MG63 (cell line): ENCODE measurements at regions not wholly inside any gene's neighbourhood (a gene's known extent, or its start where the extent isn't known, plus 50 kb on each side); places are given as distances from the start of the nearest gene placed in this dataset.

Source experiments
- DNase-seq: peaks from one replicate; pipeline ENCODE4 v3.0.0-alpha.2; 2020
- H3K27me3 ChIP-seq: fragments of 250-450 bp; sonication (Bioruptor Pico); 2 replicates; pipeline ENCODE4 v1.5.1; 2020; ENCODE audit warnings: mild to moderate bottlenecking, moderate library complexity
- H3K36me3 ChIP-seq: fragments of 250-450 bp; sonication (Bioruptor Pico); 2 replicates; pipeline ENCODE4 v1.5.1; 2020; ENCODE audit warnings: mild to moderate bottlenecking, moderate library complexity
- H3K4me3 ChIP-seq: fragments of 250-450 bp; sonication (Bioruptor Pico); 2 replicates; pipeline ENCODE4 v1.5.1; 2020; ENCODE audit warnings: mild to moderate bottlenecking, moderate library complexity
- H3K9me3 ChIP-seq: fragments of 250-450 bp; sonication (Bioruptor Pico); 2 replicates; pipeline ENCODE4 v1.5.1; 2020; ENCODE audit warnings: mild to moderate bottlenecking, moderate library complexity

DNA sequence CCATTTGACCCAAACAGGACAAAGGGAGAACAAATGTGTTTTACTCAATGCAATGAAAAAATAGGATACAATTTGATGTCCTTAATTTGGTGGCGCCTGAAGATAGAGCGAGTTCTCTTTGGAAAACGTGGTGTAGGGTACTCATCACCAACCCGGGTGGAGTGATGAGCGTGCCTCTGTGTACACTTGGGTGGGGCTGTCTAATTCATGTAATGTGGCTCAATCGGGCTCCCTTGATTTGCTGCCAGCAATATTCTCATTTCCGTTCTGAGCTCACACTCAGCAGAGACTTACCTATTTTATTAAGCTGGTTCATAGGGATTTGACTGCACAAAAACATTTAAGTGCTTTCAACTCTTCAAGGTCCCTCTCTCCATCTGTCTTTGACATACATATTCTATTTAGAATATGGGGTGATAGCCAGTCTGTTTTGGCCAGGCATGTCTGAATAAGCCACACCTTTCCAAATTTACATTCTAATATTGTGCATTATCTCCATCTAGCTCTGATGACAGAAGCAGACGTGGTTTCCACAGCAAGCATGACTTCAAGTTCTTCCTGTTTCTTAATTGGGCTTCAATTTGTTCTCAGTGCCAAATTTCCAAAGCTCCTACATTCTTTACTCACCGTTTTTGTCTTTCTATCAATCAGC lies 162.5 kb downstream of the IRX2 start:
- Histone ChIP-seq H3K4me3 (no peak overlapping the region), H3K36me3 (no peaks in the 10 kb centered on the region), H3K9me3 (no peaks in the 10 kb centered on the region), H3K27me3 (no peaks in the 10 kb centered on the region; the same call in 1 of the 2 replicates)
- no peak for DNase-seq

DNA sequence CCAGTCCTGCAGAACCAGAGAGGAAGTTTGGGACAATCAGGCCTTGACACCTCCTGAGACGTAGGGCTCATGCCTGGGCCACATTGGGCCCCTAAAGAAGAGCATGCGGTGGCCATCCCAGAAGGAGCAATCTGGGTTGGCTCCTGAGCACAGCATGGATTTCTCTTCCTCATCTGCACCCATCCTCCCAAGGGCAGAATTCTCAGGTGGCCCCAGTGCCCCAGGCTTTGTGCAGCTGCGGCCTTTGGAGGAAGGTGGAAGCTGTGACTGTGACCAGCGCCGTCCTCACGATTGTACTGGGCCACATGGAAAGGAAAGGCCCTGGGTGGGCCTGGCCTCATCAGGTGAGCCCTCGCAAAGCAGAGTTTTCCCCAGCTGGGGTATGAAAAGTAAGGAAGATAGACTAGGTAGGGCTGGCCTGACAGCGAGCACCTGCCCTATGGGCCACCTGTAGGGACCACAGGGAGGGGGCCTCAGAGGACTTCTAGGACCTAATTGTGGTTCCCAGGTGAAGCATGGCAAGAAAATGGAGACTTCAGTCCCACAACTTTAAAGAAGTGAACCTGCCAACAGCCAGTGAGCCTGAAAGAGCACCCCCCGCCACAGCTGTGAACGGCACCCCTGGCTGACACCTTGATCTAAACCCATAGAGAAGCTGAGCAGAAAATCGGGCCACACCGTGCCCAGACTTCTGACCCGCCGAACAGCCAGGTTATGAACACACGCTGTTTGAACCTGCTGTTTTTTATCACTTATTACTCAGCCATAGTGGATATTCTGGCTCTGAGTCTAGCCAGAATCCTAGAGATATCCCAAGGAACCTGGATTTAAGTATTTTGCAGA lies 164.1 kb downstream of the IRX2 start:
- Histone ChIP-seq H3K36me3 (no peaks in the 10 kb centered on the region), H3K27me3 (peaks cover 2% of the 10 kb centered on the region; the same call in 1 of the 2 replicates), H3K4me3 (no peak overlapping the region), H3K9me3 (no peaks in the 10 kb centered on the region)
- no peak for DNase-seq

DNA sequence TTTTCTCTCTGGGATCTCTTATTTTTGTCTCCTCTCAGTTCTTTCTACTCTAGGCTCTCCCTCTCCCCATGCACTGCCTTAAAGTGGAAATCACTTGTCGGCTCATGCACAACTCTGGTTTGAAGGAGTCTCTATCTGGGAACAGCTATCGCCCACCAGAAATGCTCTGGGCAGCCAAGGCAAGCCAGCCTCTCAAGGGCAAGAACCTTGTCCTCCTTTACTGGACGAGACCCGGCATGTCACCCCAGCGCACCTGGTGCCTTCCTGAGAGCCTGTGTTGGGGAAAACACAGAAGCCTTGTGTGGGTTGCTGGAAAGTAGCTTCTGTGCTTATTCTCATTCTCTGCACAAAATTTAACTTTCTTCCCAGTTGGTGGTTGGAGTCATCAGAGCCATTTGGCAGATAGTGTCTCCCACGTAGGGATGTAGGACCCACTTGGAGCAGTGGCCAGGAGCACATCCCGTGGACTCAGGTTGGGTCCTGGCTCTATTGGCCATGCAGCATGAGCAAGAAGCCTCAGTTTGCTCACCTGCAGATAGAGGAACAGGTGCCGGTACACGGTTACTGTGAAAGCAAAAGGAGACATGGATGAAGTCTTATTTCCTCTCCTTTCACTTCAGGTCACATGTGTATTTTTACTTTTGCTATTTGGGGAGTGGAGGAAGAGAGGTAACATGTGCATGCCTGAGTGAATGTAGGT lies 165.3 kb downstream of the IRX2 start:
- no peak for DNase-seq
- no peak overlapping the region for H3K4me3 ChIP-seq
- H3K9me3 ChIP-seq: no peaks in the 10 kb centered on the region
- no peaks in the 10 kb centered on the region for H3K36me3 ChIP-seq
- H3K27me3 ChIP-seq: peaks cover 2% of the 10 kb centered on the region; the same call in 1 of the 2 replicates

DNA sequence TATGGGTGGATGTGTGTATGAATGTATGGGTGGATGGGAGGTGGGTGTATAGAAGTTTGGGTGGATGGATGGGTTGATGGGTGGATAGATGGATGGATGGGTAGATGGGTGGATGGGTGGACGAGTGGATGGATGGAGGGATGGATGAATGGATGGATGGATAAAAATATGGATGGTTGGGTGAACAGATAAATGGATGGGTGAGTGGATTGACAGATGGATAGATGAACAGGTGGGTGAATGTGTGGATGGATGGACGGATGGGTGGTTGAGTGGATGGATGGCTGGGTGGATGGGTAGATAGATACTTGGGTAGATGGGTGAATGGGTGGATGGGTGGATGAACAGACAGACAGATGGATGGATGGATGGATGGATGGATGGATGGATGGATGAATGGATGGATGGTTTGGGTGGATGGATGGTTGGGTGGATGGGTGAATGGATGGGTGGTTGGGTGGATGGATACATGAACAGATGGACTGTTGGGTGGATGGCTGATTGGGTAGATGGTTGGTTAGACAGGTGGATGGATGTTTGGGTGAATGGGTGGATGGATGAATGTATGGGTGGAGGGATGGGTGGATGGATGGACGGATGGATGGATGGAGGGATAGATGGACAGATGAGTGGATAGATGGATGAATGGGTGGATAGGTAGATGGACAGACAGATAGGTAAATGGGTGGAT lies 166.8 kb downstream of the IRX2 start:
- Histone ChIP-seq H3K27me3 (peaks cover 2% of the 10 kb centered on the region; the same call in 1 of the 2 replicates), H3K4me3 (no peak overlapping the region), H3K9me3 (no peaks in the 10 kb centered on the region), H3K36me3 (no peaks in the 10 kb centered on the region)
- DNase-seq: no peak

DNA sequence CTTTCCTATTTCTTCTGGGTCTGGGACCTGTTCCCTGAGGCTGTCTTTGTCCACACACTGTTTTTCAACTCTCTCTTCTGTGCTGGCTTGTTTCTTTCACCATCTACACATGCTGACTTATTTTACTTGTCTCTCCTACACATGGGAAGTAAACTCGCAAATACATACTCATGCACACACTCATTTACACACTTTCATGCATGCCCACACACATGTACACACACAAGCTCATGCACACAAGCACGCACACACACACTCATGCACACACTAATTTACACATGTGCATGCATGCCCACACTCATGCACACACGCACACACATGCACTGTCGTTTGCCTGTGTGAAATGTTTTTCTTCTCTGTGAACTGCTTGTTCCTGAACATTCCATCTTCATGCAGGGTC lies 169.0 kb downstream of the IRX2 start:
- no peaks in the 10 kb centered on the region for H3K9me3 ChIP-seq

DNA sequence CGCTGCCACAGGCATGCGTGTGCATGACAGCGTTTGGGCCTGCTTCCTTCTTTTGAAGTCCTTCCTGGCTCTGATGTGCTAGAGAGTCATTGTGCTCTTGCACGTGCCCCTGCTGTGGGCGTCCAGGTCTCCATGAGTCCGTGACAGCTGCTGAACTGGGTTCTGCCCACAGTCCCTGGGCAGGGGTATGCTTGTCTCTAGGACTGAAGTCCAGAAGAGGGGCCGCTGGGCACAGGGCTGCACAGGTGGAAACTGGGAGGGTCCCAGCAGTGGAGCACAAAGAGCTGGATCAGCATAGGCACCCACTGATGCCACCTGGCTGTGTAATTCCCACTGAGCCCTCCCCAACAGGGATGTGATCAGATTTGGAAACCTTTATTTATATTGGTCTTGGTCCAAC lies 169.4 kb downstream of the IRX2 start:
- Histone ChIP-seq H3K9me3 (no peaks in the 10 kb centered on the region), H3K36me3 (no peaks in the 10 kb centered on the region), H3K4me3 (no peak overlapping the region), H3K27me3 (0 out of 2 replicates have a peak, but pooled peaks cover 2% of the 10 kb centered on the region)
- no peak for DNase-seq

More for the DNA sequence above, 169.0 kb downstream of the IRX2 start:
- Histone ChIP-seq H3K4me3 (no peak overlapping the region), H3K27me3 (peaks cover 2% of the 10 kb centered on the region; the same call in 1 of the 2 replicates), H3K36me3 (no peaks in the 10 kb centered on the region)
- no peak for DNase-seq

DNA sequence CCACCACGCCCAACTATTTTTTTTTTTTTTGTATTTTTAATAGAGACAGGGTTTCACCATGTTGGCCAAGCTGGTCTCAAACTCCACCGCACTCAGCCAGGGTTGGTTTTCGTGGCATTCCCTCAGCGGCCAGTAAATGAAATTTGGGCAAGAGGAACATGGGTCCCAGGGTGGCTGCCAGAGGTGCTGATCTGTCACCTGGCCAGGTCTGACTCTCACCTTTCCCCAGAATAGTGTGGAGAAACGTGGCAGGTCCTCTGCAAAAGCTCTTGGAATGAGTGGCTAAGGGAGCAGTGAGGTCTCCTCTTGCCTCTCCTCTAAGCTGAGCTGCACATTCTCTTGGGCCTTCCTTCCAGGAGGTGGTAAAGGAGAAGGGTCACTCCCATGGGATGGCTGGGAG lies 170.1 kb downstream of the IRX2 start:
- H3K9me3 ChIP-seq: no peaks in the 10 kb centered on the region
- DNase-seq: no peak
- 0 out of 2 replicates have a peak, but pooled peaks cover 2% of the 10 kb centered on the region for H3K27me3 ChIP-seq
- no peaks in the 10 kb centered on the region for H3K36me3 ChIP-seq
- H3K4me3 ChIP-seq: no peak overlapping the region

DNA sequence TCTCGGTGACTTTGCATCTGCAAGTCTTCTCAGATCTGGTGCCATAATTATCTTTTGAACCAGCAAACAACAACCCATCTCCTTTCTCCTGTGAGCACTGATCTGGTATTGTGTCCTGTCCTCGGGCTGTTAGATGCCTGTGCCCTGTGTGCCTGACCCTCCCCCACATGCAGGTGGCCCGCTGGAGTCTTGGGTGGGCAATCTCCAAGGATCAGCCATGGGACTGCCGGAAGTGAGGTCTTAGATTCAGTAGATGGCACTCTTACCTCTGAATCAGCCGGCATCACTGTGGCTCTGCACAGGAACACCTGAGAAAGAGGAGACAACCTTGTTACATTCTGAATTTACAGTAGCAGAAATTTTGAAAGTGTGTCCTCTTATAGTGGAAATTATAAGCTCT lies 172.4 kb downstream of the IRX2 start:
- Histone ChIP-seq H3K36me3 (no peaks in the 10 kb centered on the region), H3K9me3 (no peaks in the 10 kb centered on the region), H3K4me3 (no peak overlapping the region), H3K27me3 (0 out of 2 replicates have a peak, but pooled peaks cover 2% of the 10 kb centered on the region)
- no peak for DNase-seq

DNA sequence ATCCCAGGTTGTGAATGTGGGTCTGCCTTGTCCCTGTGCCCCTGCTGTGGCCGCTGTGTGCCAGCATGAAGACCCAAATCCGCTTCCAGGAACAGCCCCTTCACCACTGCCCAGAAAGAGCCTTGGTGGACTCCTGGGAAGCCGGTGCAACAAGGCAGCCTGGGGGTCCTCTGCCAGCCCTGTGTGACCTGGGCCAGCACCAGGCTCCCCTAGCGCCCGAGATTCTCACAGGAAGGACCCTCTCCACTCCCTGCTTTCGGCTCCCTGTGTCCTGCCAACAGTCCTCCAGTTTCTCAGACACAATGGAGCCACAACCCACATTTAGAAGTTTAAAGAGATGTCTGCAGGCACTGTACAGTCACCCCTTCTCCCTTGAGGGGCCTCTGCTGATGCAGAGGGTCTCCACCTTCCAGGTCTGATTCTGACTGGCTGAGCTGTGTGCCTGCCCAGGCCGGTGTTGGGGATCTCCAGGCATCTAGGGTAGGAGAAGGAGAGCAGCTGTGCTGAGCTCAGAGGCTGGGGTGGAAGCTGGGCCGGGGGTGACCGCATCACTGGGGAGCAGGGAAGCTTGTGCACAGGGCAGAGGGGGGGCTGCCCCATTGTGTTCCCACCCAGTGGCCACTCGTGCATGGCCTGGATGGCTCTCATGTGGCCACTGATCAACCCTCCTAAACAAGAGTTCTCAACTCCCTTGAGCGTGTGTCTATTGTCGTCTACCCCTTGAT lies 174.0 kb downstream of the IRX2 start:
- H3K4me3 ChIP-seq: no peak overlapping the region
- DNase-seq: no peak
- H3K36me3 ChIP-seq: no peaks in the 10 kb centered on the region
- no peaks in the 10 kb centered on the region; the same call in 1 of the 2 replicates for H3K27me3 ChIP-seq
- H3K9me3 ChIP-seq: no peaks in the 10 kb centered on the region

DNA sequence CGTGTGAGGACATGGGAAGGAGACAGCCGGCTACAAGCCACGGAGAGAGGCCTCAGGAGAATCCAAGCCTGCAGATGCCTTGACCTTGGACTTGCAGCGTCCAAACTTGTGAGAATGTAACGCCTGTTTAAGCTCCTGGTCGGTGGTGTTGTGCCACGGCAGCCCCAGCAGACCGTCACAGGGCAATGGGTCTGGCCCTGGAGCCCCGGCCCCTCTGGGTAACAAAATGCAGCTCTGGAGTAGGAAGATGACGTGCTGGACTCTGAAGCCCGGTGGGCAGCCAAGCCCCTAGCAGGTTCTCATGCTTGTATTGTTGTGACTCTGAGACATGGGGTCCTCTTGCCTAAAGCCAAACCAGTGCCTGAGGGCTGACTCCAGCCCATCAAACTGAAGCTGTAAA lies 174.7 kb downstream of the IRX2 start:
- no peak for DNase-seq
- Histone ChIP-seq H3K36me3 (no peaks in the 10 kb centered on the region), H3K27me3 (peaks cover 2% of the 10 kb centered on the region), H3K9me3 (no peaks in the 10 kb centered on the region), H3K4me3 (no peak overlapping the region)

DNA sequence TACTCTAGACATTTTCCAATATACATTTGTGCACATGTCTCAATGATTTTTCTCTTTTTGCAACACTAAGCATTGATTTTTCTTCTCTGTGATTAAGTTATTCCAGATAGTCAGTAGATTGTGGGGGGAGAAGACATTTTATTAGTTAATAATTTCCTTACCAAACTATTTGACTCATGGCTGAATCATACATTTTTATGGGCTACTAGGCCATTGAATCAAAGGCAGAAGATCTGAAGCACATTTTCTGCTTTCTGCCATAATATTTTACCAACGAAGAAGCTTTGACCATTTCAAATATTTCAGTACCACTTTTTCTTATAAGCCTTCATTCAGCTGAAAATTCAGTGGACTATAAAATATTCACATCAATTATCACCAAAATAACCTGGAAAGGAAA lies 175.6 kb downstream of the IRX2 start:
- no peak for DNase-seq

DNA sequence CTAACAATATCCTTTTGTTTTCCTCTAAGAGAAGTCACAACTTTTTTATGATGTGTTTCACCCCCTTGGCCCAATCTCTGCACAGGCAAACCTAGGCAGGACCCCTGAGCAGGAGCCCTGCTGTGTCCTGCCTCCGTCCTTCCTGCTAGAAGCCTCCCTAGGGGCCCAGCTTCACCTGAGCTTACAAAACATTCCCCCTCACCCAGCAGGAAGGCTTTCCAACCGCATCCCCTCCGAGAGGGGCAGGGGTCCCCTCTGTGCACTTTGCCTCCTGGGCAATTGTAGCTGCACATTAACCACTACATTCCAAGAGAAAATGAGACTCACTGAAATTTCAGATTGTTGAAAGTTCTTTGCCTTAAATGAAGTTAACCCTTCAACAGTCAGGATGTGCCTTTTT lies 176.2 kb downstream of the IRX2 start:
- Histone ChIP-seq H3K4me3 (no peak overlapping the region), H3K9me3 (no peaks in the 10 kb centered on the region), H3K27me3 (peaks cover 2% of the 10 kb centered on the region), H3K36me3 (no peaks in the 10 kb centered on the region)
- no peak for DNase-seq

More for the DNA sequence above, 175.6 kb downstream of the IRX2 start:
- Histone ChIP-seq H3K4me3 (no peak overlapping the region), H3K36me3 (no peaks in the 10 kb centered on the region), H3K9me3 (no peaks in the 10 kb centered on the region), H3K27me3 (peaks cover 2% of the 10 kb centered on the region)

DNA sequence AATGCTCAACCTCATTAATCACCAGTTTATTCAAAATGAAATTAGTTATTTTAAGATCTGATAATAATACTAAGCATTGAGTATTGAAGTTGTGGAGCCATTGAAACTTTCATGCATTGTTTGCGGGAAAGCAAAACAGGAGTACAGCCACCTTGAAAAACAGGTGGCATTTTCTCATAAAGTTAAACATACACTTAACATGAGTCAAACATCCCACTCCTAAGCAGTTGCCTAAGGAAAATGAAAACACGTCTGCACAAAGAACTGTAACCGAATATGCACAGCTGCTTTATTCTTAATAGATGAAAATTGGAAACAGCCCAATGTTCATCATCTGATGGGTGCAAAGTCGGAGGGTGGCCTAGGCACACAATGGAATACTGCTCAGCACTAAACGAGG lies 177.3 kb downstream of the IRX2 start:
- Histone ChIP-seq H3K4me3 (no peak overlapping the region), H3K9me3 (no peaks in the 10 kb centered on the region), H3K27me3 (peaks cover 2% of the 10 kb centered on the region), H3K36me3 (no peaks in the 10 kb centered on the region)
- no peak for DNase-seq

DNA sequence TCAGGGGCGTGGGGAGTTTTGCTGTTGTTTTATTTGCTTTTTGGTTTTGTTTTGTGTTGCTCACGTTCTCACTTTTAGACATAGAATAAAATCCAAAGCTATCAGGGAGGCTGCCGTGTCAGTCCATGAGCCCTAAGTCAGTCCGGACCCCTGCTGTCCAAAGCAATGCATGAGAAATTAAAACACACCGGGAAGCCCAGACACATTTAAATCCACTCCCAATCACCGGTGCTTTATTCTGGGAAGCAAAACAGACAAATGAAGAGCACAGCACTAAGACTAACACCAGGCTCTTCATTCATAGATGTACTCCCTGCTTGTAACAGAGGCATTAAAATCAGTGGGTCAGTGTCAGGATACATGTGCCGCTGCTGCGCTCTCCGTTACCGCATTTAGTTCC lies 180.9 kb downstream of the IRX2 start:
- DNase-seq: no peak
- Histone ChIP-seq H3K27me3 (peaks cover 5% of the 10 kb centered on the region), H3K9me3 (no peaks in the 10 kb centered on the region), H3K36me3 (no peaks in the 10 kb centered on the region), H3K4me3 (no peak overlapping the region)

DNA sequence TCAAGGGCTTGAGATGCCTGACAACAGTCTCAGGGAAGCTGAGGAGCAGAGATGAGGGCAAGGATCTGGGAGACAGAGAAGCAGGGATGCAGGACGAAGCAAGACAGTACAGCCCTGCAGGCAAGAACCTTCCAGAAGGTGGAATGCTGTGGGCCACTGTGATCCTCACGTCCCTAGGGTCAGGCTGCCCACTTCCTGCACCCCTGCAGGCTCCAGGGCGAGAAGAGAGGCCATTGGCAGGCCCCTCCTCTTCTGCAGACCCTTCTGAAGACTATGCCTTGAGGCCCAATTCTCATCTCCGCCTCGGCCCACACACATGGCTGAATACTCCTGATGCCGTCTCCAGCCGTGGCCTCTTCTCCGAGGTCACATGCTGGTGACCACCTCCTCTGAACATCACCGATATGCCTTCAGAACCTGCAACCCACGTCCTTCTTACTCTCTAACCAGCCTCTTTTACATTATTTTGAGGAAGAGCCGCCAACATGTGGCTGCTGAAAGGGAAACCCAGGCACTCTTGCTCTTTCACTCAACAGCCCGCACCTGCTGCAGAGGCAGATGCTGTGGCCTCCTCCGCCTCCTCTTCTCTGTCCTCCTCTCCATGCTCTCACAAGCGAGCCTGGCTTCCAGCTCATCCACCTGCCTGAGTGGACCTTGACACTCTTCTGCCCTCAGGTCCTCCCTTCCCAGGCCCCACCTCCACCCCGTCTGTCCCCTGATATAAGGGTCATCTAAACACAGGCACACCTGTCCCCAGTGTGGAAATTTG lies 181.5 kb downstream of the IRX2 start:
- no peak overlapping the region for H3K4me3 ChIP-seq
- H3K36me3 ChIP-seq: no peaks in the 10 kb centered on the region
- DNase-seq: no peak
- peaks cover 5% of the 10 kb centered on the region for H3K27me3 ChIP-seq
- H3K9me3 ChIP-seq: no peaks in the 10 kb centered on the region
